H1 (cell line): ENCODE measurements at regions not wholly inside any gene's neighbourhood (a gene's known extent, or its start where the extent isn't known, plus 50 kb on each side); places are given as distances from the start of the nearest gene placed in this dataset.
A peak's percentile ranks its signal among the peaks of the same experiment; 100 is the strongest.

Experiments
- CTCF ChIA-PET: fragments of 300-600 bp; sonication (Branson Sonifier 250); formaldehyde crosslinking; loops from one replicate; lab custom pipeline; 2021; ENCODE audit not compliant: partially characterized antibody; lab: Charles Lee
- POLR2A ChIA-PET: fragments of 300-600 bp; sonication (Branson Sonifier 250); formaldehyde crosslinking; loops from one replicate; lab custom pipeline; 2021; ENCODE audit warnings: inconsistent platforms; ENCODE audit not compliant: partially characterized antibody; lab: Charles Lee
- DNase-seq, 2 experiments: peaks; one replicate each; pipeline versions ENCODE4 v3.0.0 to v3.0.0-alpha.2; 2010 to 2022; ENCODE audit warnings: low spot score in 2 of 2, low read depth in 1 of 2, mixed read lengths in 1 of 2
- FAIRE-seq: peaks from 2 replicates; lab custom pipeline; 2011; peaks lifted over from hg19 to GRCh38; lab: Jason Lieb, UNC
- H2AFZ ChIP-seq: 2 replicates; pipeline ENCODE4 v1.8.1; 2012; ENCODE audit warnings: low read length, inconsistent platforms
- H2AK5ac ChIP-seq: 2 replicates; pipeline ENCODE4 v1.6.1; 2013; ENCODE audit warnings: low read depth, low read length
- H2BK120ac ChIP-seq: replicated peaks from 2 replicates; pipeline ENCODE3; 2013; ENCODE audit warnings: low read depth, low read length, inconsistent platforms
- H2BK12ac ChIP-seq: 2 replicates; pipeline ENCODE4 v1.6.1; 2013; ENCODE audit warnings: low read depth, low read length
- H2BK15ac ChIP-seq: 2 replicates; pipeline ENCODE4 v1.6.1; 2013; ENCODE audit warnings: low read length
- H2BK20ac ChIP-seq: 2 replicates; pipeline ENCODE4 v1.6.1; 2013; ENCODE audit warnings: low read length
- H2BK5ac ChIP-seq: 2 replicates; pipeline ENCODE4 v1.6.1; 2013; ENCODE audit warnings: low read depth, low read length
- H3K14ac ChIP-seq: 2 replicates; pipeline ENCODE4 v1.6.1; 2013; ENCODE audit warnings: inconsistent platforms; ENCODE audit not compliant: insufficient read length
- H3K18ac ChIP-seq: 2 replicates; pipeline ENCODE4 v1.6.1; 2013; ENCODE audit warnings: low read length; ENCODE audit errors: extremely low read depth
- H3K23ac ChIP-seq: 2 replicates; pipeline ENCODE4 v1.6.1; 2013; ENCODE audit warnings: inconsistent platforms; ENCODE audit not compliant: insufficient read length
- H3K23me2 ChIP-seq: 2 replicates; pipeline ENCODE4 v1.6.1; 2013; ENCODE audit warnings: low read depth, low read length
- H3K27ac ChIP-seq: 2 replicates; pipeline ENCODE4 v1.6.1; 2011; ENCODE audit warnings: low read depth, low read length, inconsistent platforms
- H3K27me3 ChIP-seq, 4 experiments: replicated peaks in 1 of 4; 1 replicate in 1 of 4; 2 replicates in 3 of 4; pipeline versions ENCODE4 v1.6.1 to v1.8.1; 2011 to 2013; ENCODE audit warnings: low read length in 3 of 4, mild to moderate bottlenecking in 3 of 4, inconsistent platforms in 2 of 4, mixed read lengths in 2 of 4, moderate library complexity in 1 of 4; ENCODE audit not compliant: control insufficient read depth in 3 of 4, insufficient read depth in 3 of 4; ENCODE audit errors: extremely low read depth in 1 of 4
- H3K36me3 ChIP-seq, 4 experiments: 2 replicates each; pipeline versions ENCODE4 v1.6.1 to v1.8.1; 2011 to 2013; ENCODE audit warnings: mild to moderate bottlenecking in 4 of 4, low read length in 3 of 4, moderate library complexity in 2 of 4, control low read depth in 1 of 4, inconsistent platforms in 1 of 4; ENCODE audit not compliant: insufficient read depth in 4 of 4, control insufficient read depth in 2 of 4
- H3K4ac ChIP-seq: replicated peaks from 2 replicates; pipeline ENCODE3; 2013; ENCODE audit warnings: low read length, low read depth, mixed read lengths, inconsistent platforms; ENCODE audit not compliant: insufficient read length
- H3K4me1 ChIP-seq, 4 experiments: replicated peaks in 1 of 4; 1 replicate in 1 of 4; 2 replicates in 3 of 4; pipeline versions ENCODE4 v1.6.1 to v1.8.1; 2011 to 2013; ENCODE audit warnings: low read length in 3 of 4, inconsistent platforms in 2 of 4, mixed read lengths in 1 of 4; ENCODE audit not compliant: insufficient read depth in 4 of 4, control insufficient read depth in 3 of 4
- H3K4me2 ChIP-seq, 2 experiments: 2 replicates each; pipeline versions ENCODE4 v1.6.1 to v1.8.1; 2011 to 2013; ENCODE audit warnings: low read depth in 2 of 2, low read length in 2 of 2, control low read depth in 1 of 2, inconsistent platforms in 1 of 2, mild to moderate bottlenecking in 1 of 2; ENCODE audit not compliant: insufficient read depth in 1 of 2
- H3K4me3 ChIP-seq, 4 experiments: fragments of 200-600, 300-600 bp in 1 of 4; sonication (generic), shearing (Covaris generic), sonication (Bioruptor Twin) in 1 of 4; 2 replicates each; pipeline versions ENCODE4 v1.5.1 to v1.8.1; 2011 to 2016; ENCODE audit warnings: low read length in 4 of 4, low read depth in 3 of 4, control low read depth in 2 of 4, inconsistent platforms in 2 of 4, mild to moderate bottlenecking in 2 of 4, mixed read lengths in 1 of 4, moderate library complexity in 1 of 4; ENCODE audit not compliant: insufficient read depth in 2 of 4; ENCODE audit errors: extremely low read depth in 1 of 4
- H3K56ac ChIP-seq: replicated peaks from 2 replicates; pipeline ENCODE3; 2013; ENCODE audit warnings: low read depth, mild to moderate bottlenecking, mixed read lengths, low read length, inconsistent platforms; ENCODE audit not compliant: insufficient read length
- H3K79me1 ChIP-seq: 2 replicates; pipeline ENCODE4 v1.6.1; 2013; ENCODE audit warnings: low read depth, low read length, control low read depth
- H3K79me2 ChIP-seq, 2 experiments: 2 replicates each; pipeline versions ENCODE4 v1.6.1 to v1.8.1; 2012 to 2013; ENCODE audit warnings: low read length in 2 of 2, mild to moderate bottlenecking in 2 of 2, inconsistent platforms in 1 of 2; ENCODE audit not compliant: insufficient read depth in 2 of 2, control insufficient read depth in 1 of 2
- H3K9ac ChIP-seq, 4 experiments: replicated peaks in 1 of 4; 1 replicate in 1 of 4; 2 replicates in 3 of 4; pipeline versions ENCODE4 v1.6.1 to v1.8.1; 2011 to 2013; ENCODE audit warnings: low read depth in 3 of 4, low read length in 3 of 4, control low read depth in 2 of 4, mild to moderate bottlenecking in 2 of 4, moderate library complexity in 2 of 4, inconsistent platforms in 1 of 4; ENCODE audit errors: extremely low read depth in 1 of 4
- H3K9me3 ChIP-seq, 2 experiments: 2 replicates each; pipeline versions ENCODE4 v1.6.1 to v1.8.1; 2012 to 2013; ENCODE audit warnings: mild to moderate bottlenecking in 2 of 2, moderate library complexity in 2 of 2, control low read depth in 1 of 2, inconsistent platforms in 1 of 2, low read depth in 1 of 2, low read length in 1 of 2, mixed read lengths in 1 of 2; ENCODE audit not compliant: insufficient read depth in 2 of 2
- H4K20me1 ChIP-seq, 2 experiments: replicated peaks in 1 of 2; 2 replicates each; pipeline versions ENCODE3 to v1.8.1; 2011 to 2013; ENCODE audit warnings: inconsistent platforms in 2 of 2, low read length in 2 of 2, mild to moderate bottlenecking in 1 of 2; ENCODE audit not compliant: insufficient read depth in 2 of 2, control insufficient read depth in 1 of 2
- H4K5ac ChIP-seq: 2 replicates; pipeline ENCODE4 v1.6.1; 2013; ENCODE audit warnings: low read length, low read depth, mixed read lengths, inconsistent platforms; ENCODE audit not compliant: insufficient read length
- H4K8ac ChIP-seq: 2 replicates; pipeline ENCODE4 v1.8.0; 2013; ENCODE audit warnings: mild to moderate bottlenecking, moderate library complexity, low read length, inconsistent platforms; ENCODE audit not compliant: insufficient read depth; ENCODE audit errors: extremely low read depth
- H4K91ac ChIP-seq: replicated peaks from 2 replicates; pipeline ENCODE3; 2013; ENCODE audit warnings: low read length, mixed read lengths, inconsistent platforms; ENCODE audit not compliant: insufficient read length
- ASH2L ChIP-seq: fragments of 200-600, 300-600 bp; sonication (generic); IDR thresholded peaks from one replicate; pipeline ENCODE4 v1.7.1; 2017; ENCODE audit warnings: low read length
- BRCA1 ChIP-seq: IDR thresholded peaks from 2 replicates; pipeline ENCODE4 v1.6.1; 2012; ENCODE audit warnings: low read depth, low read length, improper control_type of control experiment
- CHD2 ChIP-seq: IDR thresholded peaks from 2 replicates; pipeline ENCODE4 v1.6.1; 2012; ENCODE audit warnings: low read length, improper control_type of control experiment
- EZH2 ChIP-seq: fragments of 200-600 bp; sonication (generic); IDR thresholded peaks from 2 replicates; pipeline ENCODE4 v1.7.1; 2012; ENCODE audit warnings: low read depth, mild to moderate bottlenecking, moderate library complexity, low read length, inconsistent platforms; ENCODE audit not compliant: severe bottlenecking
- JUND ChIP-seq: IDR thresholded peaks from 2 replicates; pipeline ENCODE4 v1.6.1; 2011; ENCODE audit warnings: mild to moderate bottlenecking, improper control_type of control experiment, low read length
- PHF8 ChIP-seq: fragments of 200-600 bp; sonication (generic); conservative IDR thresholded peaks from 2 replicates; pipeline ENCODE4 v1.7.1; 2012; ENCODE audit warnings: low read depth, mild to moderate bottlenecking, inconsistent platforms, low read length, moderate library complexity
- POLR2AphosphoS5 ChIP-seq: IDR thresholded peaks from 2 replicates; pipeline ENCODE4 v1.6.1; 2011; ENCODE audit warnings: low read depth, low read length
- ZNF274 ChIP-seq: IDR thresholded peaks from 2 replicates; pipeline ENCODE4 v1.7.0; 2012; ENCODE audit warnings: low read length, borderline replicate concordance; ENCODE audit errors: extremely low read depth
- WGBS, 2 experiments: shearing (Covaris generic) in 1 of 2; methylation state at CpG; one replicate each; pipeline versions ENCODE4 v1.1.6 to v1.1.7; 2013 to 2015; ENCODE audit warnings: low lambda C conversion rate in 2 of 2, mixed read lengths in 2 of 2, inconsistent platforms in 1 of 2, low coverage in 1 of 2, missing lambda C conversion rate in 1 of 2; ENCODE audit not compliant: insufficient replicate concordance in 2 of 2, insufficient coverage in 1 of 2, insufficient read length in 1 of 2; ENCODE audit errors: extremely low coverage in 1 of 2, missing lambda C conversion rate in 1 of 2; 5-methylcytosine and 5-hydroxymethylcytosine counted together
- TF ChIP-seq, protein P1 (sequence below): IDR thresholded peaks from 2 replicates; pipeline ENCODE4 v1.6.1; 2011; ENCODE audit warnings: low read length, improper control_type of control experiment

DNA sequence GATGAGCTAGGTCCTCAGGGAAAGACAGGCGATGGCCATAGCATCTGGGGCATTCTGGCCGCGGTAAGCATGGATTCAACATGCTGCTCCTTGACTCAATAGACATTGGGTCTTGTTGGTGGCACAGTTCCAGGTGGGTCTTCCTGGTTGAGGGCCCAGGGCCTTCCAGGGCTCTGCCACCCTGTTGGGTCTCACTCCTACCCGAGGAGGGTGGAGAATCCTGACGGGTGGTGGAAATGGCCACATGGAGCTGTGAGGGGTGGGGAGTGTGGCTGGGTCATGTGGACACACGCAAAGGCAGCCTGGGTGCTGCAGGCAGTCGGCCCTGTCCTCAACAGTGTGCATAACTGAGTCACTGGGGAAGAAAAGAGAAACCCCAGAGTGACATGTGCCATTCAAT lies 148.1 kb downstream of the KIF26A start:
- no peak overlapping the region for H3K23ac ChIP-seq
- no peak overlapping the region for H3K18ac ChIP-seq
- no peak for TF ChIP-seq ASH2L
- TF ChIP-seq POLR2AphosphoS5: no peak
- TF ChIP-seq CHD2: no peak
- no peak for TF ChIP-seq JUND
- TF ChIP-seq EZH2: no peak
- no peak for TF ChIP-seq BRCA1
- no peak for TF ChIP-seq ZNF274
- TF ChIP-seq, protein P1, sequence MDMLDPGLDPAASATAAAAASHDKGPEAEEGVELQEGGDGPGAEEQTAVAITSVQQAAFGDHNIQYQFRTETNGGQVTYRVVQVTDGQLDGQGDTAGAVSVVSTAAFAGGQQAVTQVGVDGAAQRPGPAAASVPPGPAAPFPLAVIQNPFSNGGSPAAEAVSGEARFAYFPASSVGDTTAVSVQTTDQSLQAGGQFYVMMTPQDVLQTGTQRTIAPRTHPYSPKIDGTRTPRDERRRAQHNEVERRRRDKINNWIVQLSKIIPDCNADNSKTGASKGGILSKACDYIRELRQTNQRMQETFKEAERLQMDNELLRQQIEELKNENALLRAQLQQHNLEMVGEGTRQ: no peak
- TF ChIP-seq PHF8: no peak
- no peaks in the 10 kb centered on the region for H3K9me3 ChIP-seq
- H4K91ac ChIP-seq: no peak overlapping the region
- H3K9ac ChIP-seq: no peak overlapping the region; a peak in 1 of 7 replicates
- H4K8ac ChIP-seq: no peak overlapping the region
- H3K4me3 ChIP-seq: no peak overlapping the region
- H2BK15ac ChIP-seq: 0 out of 2 replicates have a peak overlapping the region, but pooled peaks have one; percentile 61
- no peaks in the 10 kb centered on the region for H4K20me1 ChIP-seq
- peak overlapping the region; percentile 33; the same call in 1 of the 2 replicates for H2BK12ac ChIP-seq
- 0 out of 2 replicates have a peak overlapping the region, but pooled peaks have one; percentile 32 for H2BK20ac ChIP-seq
- CTCF ChIA-PET: interaction anchor here (0.9 to 1.2 kb wide), 3 partner anchors 51 to 92 kb away, joined by 3 read pairs; no protein-coding TSS in a partner anchor
- no peaks in the 10 kb centered on the region for H3K36me3 ChIP-seq
- H2BK5ac ChIP-seq: no peak overlapping the region
- no peaks in the 10 kb centered on the region for H3K79me2 ChIP-seq
- no peaks in the 10 kb centered on the region for H3K79me1 ChIP-seq
- H2AK5ac ChIP-seq: no peak overlapping the region
- no peak overlapping the region for H3K56ac ChIP-seq
- H2BK120ac ChIP-seq: no peak overlapping the region
- DNase-seq (no peak), FAIRE-seq (no peak)
- H2AFZ ChIP-seq: no peak overlapping the region
- 79% methylated on average over 7 of the region's 7 CpGs; no CpG with 5 or more reads in 1 of the 2 experiments for WGBS, 2 experiments
- H3K4ac ChIP-seq: no peak overlapping the region
- H3K4me1 ChIP-seq: peaks cover 3 to 10% (median 9%) of the 10 kb centered on the region in 4 experiments
- POLR2A ChIA-PET: no interaction called here
- H3K27ac ChIP-seq: no peak overlapping the region
- H4K5ac ChIP-seq: no peak overlapping the region
- no peaks in the 10 kb centered on the region for H3K27me3 ChIP-seq
- H3K4me2 ChIP-seq: no peak overlapping the region
- no peak overlapping the region for H3K14ac ChIP-seq
- H3K23me2 ChIP-seq: 0 out of 2 replicates have a peak, but pooled peaks cover 3% of the 10 kb centered on the region
